Cardiac septum (tissue), 1 donor: ENCODE measurements at regions not wholly inside any gene's neighbourhood (a gene's known extent, or its start where the extent isn't known, plus 50 kb on each side); places are given as distances from the start of the nearest gene placed in this dataset.

ENCODE experiments used
- DNase-seq: peaks from one replicate; pipeline ENCODE4 v3.0.0-alpha.2; 2020; ENCODE audit warnings: low spot score
- intact Hi-C: fragments of 100-400 bp; cut with DNase I; formaldehyde crosslinking; loops from one replicate; pipeline ENCODE4 v1.14.0; 2022
- donor health status: DM: no; HTN: no; CAD: no.

DNA sequence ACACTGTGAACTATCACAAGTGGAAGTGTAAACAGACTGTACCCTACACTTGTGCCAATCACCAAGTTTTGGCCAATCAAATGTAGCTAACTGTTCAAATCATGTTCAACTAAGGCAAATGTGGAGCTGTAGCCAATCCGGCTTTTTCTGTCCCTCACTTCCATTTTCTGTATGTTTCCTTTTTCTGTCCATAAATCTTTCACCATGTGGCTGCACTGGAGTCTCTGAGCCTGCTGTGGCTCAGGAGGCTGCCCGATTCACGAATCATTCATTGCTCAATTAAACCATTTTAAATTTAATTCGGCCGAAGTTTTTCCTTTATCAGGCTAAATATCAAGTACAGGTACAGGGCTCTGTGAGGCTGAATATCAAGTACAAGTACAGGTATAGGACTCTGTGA lies 216.5 kb downstream of the RFC3 start:
- DNase-seq: no peak
- intact Hi-C loops: no loop called here

DNA sequence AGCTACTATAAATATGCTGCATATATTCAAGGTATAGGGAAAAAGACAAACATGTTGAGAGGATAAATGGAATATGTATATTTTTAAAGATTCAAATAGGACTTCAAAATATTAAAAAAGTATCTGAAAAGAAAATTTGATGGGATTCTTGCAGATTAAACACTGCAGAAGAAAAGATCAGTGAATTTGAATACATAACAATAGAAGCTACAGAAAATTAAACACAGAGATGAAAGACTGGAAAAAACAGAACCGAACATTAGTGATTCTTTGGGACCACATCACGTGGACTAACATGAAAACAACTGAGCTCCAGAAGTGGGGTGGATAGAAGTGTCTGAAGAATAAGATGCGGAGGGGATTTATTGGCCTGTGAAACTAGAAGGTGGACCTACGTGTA lies 217.2 kb downstream of the RFC3 start:
- intact Hi-C loops: no loop called here

DNA sequence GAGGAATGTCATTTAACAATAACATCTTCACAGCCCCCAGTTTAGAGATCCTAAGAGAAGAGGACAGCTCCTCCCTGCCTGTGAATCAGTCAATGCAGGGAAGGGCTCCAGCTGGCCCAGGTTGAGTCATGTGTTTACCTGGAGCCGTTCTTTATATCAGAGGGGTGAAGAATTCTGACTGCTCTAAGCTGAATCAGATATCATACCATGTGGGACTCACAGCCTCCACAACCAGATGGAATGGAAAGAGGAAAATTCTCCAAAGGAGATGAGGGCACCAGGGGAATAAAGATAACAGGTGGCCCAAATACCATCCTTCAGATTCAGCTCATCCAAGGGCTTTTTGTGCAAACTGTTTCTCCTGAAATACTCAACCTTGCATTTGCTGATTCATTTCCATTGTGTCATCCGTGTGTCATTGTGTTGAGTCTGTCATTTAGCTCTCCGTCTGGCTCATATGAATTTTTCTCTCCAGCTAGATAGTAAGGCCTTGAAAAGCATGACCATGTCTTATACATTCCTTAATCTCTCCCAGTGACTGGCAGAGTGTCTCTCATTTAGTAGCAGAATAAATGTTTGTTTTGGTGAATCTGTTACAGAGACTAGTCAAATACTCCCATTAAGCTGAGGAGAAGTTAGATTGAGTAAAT lies 217.9 kb downstream of the RFC3 start:
- intact Hi-C loops: no loop called here
- no peak for DNase-seq

More for the DNA sequence above, 217.2 kb downstream of the RFC3 start:
- DNase-seq: no peak

DNA sequence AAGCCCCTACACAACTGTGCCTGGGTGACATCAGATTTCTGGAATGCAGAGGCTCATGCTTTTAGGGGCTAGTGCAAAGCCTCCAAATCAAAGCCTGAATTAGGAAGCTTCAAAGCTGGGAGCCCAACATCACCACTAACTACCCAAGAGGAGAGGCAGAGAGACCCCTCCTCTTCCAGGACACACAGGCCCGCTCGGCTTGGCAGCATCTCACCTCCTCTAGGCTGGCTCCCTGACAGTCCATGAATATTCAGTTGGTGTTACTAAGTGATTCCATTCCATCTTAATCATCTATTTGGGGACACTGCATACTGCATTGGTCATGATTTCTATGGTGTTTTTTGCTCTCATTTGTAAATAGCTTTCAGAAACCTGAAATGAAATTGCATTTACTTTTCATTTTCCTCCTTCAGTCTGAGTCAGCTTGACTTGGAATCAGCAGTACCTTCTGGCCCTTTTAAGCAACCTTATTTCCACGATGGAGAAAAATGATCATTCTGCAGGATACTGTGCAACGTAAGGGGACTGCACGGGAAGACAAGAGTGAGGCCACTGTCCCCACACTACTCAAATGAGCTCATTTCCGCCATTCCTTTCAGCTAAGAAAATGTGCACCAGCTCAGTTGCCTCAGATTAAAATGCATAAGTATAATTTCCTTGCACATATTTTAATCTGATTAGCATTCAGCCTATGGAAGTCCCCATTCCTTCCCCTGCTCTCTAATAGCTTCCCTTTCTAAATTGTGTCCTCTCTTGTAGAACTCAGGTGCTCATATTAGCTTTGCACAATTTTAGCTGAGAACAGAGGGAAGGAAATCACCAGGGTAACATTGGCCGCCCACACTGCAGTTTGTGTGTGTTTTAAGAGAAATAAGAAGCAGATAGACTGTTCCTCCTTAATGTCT lies 219.9 kb downstream of the RFC3 start:
- intact Hi-C loops: no loop called here
- no peak for DNase-seq

DNA sequence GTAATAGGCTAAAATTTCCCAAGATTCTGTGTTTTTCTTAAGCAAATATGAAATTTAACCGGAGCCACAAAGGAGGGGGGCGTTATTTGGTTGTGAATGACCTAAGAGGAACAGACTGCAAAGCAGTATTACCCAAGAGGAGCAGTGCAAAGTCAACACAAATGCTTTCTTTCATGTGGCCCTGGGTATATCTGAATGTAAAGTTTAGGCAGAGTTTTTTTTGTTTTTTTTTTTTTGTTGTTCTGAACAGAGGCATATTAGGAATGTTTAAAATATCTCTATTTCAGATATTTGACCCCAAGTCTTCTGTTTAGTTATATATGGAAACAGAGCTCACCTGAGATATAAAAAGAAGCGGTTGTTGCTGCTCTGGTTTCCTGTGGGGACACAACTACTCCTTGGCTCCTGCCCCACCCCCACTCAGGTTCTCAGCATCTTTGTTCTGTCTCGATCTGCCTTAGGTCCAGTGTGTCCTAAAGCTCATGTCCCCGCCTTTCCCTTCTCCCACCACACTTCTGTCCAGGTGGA lies 220.7 kb downstream of the RFC3 start:
- no peak for DNase-seq
- intact Hi-C loops: no loop called here

DNA sequence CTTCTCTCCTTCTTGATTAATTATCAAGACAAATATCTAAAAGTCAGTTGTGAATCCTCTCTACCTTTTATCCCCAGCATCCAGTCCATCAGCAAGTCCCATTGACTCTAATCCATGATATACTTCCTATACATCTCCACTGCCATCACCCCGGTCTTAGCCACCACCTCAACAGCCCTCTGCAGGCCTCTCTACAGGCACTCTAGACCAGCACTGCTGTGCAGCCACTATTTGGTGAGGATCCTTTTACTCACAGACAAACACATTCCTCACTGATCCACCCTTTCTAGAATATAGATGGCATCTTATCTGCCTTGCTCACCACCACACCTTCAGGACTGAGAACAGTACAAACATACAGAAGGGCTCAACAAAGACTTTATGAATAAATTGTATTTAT lies 221.7 kb downstream of the RFC3 start:
- intact Hi-C loops: no loop called here
- no peak for DNase-seq

DNA sequence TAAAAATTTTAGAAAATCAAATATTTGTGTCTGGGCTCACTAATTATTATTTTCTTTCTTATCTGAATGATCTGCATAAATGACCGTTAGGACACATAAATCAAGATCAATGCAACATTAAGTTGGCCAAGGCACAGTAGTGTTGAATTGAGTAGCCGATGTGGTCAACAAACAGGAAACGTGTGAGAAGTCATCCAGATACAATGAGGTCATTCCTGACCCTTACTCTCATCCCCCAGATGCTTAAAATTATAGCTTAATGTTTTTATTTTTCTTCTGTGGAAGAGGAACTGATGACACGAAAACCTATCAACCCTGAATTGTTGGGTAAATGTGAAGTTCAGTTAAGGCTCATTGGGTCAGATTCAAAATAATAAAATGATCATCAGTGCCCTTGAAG lies 222.9 kb downstream of the RFC3 start:
- intact Hi-C loops: no loop called here
- no peak for DNase-seq

DNA sequence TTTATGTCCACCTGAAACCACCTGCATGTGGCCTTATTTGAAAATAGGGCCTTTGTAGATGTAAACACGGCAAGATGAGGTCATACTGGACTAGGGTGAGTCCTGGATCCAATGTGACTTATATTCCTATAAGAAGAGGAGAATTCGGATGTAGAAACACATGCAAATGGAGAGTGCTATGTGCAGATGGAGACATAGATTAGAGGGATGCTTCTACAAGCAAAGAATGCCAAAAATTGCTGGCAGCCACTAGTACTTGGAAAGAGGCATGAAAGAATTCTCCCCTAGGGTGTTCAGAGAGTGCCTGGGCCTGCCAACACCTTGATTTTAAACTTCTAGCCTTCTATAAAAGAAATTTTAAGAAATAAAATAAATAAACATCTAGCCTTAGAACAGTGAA lies 226.1 kb downstream of the RFC3 start:
- no peak for DNase-seq
- intact Hi-C loops: no loop called here

DNA sequence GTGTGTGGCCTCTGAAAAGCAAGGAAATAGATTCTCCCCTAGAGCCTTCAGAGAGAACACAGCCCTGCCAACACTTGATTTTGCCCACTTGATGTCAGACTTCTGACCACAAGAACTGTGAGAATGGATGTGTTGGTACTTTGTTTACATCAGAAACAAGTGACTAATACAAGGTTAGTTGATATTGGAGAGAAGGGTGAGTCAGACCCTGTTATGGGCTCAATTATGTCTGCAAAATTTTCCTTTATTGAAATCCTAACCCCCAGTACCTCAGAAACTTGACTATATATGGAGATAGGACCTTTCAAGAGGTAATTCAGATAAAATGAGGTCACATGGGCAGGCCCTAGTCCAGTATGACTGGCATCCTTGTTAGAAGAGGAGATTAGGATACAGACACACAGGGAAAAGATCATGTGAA lies 226.7 kb downstream of the RFC3 start:
- DNase-seq: no peak
- intact Hi-C loops: no loop called here

DNA sequence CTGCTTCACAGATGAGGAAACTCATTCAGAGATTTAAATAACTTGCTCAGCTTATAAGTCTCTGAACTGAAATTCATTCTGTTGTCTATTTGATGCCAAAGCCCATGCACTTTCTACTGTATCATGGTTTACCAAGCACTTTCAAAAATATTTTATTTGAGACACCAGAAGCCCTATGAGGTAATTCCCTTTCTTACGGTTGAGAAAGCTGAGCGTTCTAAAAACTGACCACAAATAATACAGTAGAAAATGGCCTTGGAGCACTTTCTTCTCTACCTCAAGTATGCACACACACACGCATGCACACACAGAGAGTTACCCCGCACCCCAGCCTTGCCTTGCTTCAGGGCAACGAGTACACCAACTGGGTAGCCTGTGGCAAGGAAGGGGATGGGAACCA lies 228.5 kb downstream of the RFC3 start:
- intact Hi-C loops: no loop called here
- no peak for DNase-seq

DNA sequence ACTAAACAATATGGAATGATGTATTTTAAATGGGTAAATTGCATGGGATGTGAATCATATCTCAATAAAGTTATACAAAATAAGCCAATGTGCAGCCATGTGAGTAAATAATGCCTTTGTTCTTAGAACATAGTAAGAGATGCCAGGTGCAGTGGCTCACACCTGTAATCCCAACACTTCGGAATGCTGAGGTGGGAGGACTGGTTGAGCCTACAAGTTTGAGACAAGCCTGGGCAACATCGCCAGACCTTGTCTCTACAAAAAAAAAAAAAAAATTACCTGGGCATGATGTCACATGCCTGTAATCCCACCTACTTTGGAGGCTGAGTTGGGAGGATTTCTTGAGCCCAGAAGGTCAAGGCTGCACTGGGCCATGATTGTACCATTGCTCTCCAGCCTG lies 230.7 kb downstream of the RFC3 start:
- no peak for DNase-seq
- intact Hi-C loops: no loop called here

DNA sequence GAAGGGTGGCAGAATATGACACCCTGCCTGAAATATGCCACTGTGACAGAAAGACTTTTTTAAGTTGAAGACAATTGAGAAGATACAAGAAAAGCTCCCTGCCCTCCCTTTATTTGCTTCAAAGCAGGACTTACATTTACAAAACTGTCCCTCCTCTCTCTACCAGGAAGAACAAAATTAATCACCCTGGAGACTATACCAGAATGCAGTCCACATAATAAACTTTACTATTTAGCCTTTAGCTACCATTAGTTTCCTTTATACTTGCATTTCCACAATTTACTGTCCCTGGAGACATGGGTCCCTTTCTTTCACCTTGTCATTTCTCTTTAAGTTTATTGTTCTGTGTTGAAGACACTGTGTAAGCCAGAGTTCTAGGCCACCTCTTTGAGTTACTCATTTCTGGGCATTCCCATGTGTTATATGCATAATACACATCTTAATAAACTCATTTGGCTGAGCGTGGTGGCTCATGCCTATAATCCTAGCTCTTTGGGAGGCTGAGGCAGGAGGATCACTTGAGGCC lies 238.8 kb downstream of the RFC3 start:
- DNase-seq: no peak
- intact Hi-C loops: no loop called here

DNA sequence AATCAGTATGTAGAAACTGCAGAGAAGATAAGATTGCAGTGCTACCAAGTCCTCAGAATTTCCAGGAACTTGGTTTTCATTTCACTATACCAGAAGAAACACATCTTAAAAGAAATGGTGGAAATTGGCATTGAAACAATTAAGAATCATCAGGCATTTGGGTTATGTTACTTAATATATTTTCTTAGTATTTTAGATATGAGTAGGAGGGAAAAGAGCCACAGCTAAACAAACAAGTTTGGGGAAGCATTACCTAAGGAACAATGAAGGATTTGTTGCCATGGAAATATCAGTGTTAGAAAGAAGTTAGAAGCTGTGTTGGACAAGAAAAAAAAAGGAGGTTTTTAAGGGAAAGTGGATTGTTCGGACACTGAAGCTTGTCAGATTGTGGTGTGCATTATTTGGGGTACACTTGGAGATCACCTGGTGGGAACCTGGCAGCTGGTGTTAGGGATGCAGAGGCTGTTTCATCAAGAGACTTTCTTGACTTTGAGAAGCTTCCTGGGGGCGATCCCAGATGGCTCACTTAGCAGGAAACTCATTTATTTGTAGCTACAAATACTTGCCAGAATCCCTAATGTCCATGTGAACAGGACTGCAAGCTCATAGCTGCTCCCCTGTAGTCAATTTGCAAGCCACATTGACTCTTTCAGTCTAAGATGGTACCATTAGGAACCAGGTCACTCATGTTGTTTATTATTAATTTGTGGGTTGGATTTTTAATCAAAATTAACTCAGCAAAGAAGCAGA lies 246.7 kb downstream of the RFC3 start:
- no peak for DNase-seq
- intact Hi-C loops: no loop called here

DNA sequence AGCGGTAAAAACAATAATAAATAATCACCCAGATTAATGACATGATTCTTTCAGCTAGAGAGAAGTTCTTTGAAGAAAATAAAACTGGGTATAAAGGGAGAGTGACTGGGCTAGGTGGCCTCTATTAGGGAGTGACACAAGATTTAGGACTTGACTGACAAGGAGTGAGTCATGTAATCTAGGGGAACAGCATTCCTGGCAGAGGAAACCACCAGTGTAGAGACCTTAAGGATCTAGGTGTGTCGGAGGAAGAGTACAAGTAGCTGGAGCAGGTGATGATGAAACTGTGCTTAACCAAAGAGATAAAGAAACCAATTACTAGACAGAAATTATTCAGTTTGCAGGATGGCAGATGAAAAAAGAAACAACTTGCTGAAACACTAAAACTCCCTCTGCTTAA lies 248.0 kb downstream of the RFC3 start:
- no peak for DNase-seq
- intact Hi-C loops: no loop called here

DNA sequence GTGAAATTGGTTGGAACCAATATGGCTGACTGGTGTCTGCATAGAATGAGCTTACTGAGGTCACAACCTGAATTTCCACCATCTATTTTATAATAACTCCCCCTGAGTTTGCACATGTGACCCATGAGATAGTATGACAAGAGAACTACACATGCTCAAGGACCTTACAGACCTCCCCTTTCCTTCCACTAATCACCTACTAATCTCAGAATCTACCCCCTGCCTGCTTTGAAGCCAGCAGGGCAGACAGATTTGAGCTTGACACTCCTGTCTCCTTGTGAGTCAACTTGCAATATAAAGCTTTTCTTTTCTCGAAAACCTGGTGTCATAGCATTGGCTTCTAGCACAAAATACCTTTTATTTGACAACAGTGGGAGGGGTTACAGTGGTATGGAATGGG lies 248.4 kb downstream of the RFC3 start:
- DNase-seq: no peak
- intact Hi-C loops: no loop called here

DNA sequence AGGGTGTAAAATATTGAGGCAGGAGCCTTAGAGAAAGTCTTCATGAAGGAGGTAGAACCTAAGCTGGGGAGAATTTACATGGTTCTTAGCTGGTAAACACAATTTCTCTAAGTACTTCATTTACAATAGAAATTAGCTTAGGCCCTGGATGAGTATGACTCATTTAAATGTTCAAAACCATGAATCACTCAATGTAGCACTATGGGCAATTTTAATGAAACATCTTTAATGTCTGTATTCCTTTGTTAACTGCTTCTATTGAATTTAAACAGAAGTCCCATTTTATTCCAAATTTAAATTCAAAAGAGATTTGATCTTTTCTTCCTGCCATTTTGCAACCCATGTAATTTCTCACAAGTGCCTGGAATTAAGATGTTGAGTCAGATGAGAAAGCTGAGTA lies 252.1 kb downstream of the RFC3 start:
- intact Hi-C loops: loop anchor here (10.0 kb wide), 1 partner anchor 265 kb away; no protein-coding TSS in a partner anchor

DNA sequence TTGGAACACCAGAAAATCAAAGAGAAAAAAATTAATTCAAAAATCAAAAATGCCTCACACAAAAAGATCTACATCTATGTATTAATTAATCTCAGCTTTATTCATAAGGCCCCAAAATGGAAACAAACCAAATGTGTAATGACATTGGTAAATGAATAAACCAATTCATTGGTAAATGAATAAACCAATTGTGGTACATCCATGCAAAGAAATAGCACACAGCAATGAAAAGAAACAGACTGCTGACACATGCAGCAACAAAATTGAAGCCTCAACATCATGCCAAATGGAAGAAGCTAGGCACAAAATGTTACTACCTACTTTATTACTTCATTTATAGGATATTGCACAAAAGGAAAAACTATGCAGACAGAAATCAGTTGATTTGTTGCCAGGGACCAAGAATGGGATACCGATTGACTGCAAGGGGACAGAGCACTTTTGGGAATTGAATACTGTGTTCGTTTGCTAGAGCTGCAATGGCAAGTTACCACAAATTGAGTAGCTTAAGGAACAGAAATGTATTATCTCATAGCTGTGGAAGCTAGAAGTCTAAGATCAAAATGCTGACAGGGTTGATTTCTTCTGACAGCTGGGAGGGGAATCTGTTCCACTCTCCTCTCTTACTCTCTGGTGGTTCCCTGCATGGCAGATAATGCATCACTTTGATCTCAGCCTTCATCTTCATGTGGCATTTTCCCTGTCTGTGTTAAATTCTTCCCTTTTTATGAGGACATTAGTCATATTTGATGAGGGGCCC lies 252.8 kb downstream of the RFC3 start:
- DNase-seq: no peak
- intact Hi-C loops: loop anchor here (10.0 kb wide), 1 partner anchor 266 kb away; no protein-coding TSS in a partner anchor

More for the DNA sequence above, 252.1 kb downstream of the RFC3 start:
- DNase-seq: no peak

DNA sequence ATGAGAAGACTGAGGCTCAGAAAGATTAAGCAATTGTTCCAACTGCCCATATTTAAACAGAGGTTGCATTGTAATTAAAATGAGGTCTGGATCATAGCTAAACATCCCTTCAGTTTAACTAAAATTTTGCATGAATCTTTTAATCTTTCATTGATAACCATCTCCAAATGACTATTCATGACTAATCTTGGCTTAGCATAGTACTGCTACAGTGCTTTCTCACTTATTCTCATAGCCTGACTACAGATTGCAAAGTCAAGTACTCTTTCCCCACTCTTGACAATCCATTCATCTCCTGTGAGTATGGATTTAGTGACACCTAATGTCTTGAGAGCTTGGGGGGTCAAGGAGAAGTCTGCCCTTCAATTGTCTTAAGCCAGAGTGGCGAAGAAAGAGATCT lies 258.4 kb downstream of the RFC3 start:
- no peak for DNase-seq
- intact Hi-C loops: loop anchor here (2.0 to 10.0 kb wide), 2 partner anchors 146 to 272 kb away; no protein-coding TSS in a partner anchor
